GM19397 (cell line): ENCODE measurements at regions not wholly inside any gene's neighbourhood (a gene's known extent, or its start where the extent isn't known, plus 50 kb on each side); places are given as distances from the start of the nearest gene placed in this dataset.

Experiments used
- ATAC-seq: cut with Tn5 transposase; IDR thresholded peaks from one replicate; pipeline ENCODE4 v1.9.1; 2021; ENCODE audit warnings: mild to moderate bottlenecking, moderate library complexity; ENCODE audit not compliant: unreplicated experiment

DNA sequence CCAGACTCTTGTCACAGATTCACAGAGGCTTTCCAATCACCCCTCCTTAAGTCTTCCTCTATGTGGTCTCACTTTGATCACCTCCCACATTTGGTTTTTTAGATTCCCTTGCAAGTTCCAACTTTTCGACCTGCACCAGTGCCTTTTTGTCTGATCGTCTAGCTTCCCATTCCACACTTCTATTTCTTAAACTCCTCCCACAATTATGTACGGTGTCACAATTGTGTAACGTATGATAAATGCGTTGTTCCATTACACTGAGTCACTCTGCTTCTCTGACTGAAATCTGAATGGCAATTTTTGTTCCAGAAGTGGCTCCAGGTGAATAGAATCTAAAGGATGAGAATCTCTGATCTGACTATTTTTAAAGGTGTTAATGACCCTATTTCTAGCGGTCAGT lies 320.1 kb downstream of the LMX1A start:
- ATAC-seq: no peak

DNA sequence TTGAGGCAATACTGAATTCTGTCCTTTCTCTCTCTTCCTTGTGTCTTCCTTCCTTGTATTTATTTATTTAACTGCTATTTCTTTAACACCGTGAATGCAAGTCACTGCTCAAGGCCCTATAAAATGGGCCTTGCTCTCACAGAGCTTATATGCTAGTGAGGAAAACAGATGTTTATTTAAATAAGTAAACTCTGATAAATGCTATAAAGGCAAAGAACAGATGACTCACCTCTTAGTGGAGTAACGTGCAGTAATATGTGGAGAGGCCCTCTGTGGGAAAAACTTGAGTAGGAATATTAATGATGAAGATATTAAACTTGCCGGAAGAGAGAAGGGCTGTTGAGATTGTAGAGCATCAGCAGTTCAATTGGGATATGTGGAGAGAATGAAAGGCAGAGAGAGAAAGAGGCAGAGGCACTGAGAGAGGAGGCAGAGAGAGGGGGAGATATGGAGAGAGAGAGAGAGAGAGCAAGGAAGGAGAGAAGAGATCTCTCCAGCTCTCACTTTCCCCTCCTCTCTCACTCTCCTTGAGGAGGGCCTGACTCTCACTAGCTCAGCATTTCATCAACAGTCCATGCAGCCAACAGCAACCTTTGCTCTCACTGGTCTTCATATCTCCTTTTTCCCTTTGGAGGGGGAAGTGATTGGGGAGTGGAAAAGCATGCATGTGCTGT lies 322.2 kb downstream of the LMX1A start:
- ATAC-seq: no peak

DNA sequence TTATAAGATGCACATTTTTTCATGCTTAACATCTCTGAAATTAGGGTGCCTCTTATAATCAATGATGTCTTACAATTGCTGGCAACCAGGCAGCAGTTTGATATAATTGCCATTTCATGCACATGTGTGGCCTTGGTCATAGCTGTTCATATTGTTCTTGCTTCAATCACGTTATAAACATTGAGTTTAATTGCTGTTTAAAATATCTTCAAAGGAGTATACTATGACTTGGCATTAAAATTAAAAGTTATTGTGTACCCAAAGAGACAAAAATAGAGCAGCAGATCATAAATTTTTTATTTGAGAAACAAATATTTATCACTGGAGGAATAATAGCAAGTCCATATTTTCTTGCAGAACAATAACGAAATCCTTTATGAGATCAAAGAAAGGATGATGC lies 325.5 kb downstream of the LMX1A start:
- no peak for ATAC-seq

DNA sequence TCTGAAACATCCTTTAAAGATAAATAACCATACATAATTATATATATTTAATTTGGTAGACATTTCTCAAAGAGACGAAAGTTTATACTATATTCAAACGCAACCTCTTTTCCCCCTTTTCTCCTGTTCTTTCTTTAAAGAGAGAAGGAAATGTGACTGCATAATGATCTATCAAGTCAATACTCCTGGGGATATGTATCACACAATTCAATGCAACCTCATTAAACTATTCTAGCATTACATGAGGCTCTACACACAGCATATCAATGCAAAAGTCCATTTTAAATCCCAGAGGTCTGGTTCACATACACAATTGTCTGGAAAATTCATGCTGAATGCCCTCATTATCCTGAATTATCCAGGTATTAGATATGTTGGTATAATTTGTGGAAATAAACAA lies 330.7 kb downstream of the LMX1A start:
- no peak for ATAC-seq

DNA sequence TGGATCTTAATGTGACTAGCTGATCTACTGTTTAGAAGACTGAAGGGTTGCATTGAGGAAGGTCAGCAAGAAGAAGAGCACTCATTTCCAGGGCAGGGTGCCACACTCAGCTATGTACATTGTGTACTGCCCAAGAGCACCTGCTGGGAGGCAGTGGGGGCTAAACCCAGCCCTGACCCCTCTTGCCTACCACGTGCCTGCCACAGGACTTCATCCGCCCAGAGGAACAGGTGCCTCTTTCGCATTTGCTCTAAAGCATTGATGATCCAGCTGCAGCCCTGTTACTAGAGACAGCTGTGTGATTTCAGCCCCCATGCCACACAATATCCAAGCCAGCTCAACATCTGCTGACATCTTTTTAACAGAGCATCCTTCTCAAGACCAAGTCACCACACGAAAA lies 341.8 kb downstream of the LMX1A start:
- no peak for ATAC-seq

DNA sequence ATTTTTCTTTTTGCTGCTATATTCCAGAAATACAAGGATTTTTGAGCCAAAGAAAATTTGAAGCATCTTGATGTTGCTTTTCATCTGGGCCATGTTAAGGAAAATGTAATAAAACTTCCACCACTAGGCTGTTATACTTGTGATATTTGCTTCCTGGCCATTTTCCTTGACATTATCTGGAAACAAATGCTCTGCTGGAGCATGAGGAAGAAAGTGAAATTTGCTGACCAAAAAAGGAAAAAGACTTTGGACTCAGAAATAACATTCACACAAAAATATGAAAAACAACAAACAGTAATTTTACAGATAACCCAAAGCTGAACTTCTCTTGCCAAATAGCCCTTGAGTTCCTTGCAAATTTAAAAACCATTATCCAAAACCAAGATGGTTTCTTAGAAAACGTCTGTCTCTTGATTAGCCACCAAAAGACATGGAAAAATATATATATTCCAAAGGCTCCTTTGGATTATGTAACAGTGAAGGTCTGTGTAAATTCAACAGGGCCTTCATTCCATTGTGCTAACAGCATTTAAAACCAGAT lies 344.5 kb downstream of the LMX1A start:
- ATAC-seq: no peak

DNA sequence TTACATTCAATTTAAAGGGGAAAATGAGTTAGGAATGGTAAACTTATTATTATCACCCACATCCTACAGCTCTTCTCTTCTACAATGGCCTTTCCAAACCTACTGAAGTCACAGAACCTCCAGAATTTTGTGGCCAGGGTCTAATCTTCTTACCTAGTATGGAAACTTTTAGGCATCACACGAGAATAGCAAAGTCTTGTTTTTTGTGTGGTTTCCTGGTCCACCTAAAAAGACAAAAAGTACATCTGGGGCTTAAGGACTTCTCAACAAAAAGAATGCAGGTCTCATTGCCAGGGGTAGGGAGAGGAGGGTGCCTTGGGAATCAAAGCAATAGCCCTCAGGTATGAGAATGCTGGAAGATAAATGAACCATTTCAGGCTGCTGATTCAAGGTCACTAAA lies 345.3 kb downstream of the LMX1A start:
- ATAC-seq: no peak

DNA sequence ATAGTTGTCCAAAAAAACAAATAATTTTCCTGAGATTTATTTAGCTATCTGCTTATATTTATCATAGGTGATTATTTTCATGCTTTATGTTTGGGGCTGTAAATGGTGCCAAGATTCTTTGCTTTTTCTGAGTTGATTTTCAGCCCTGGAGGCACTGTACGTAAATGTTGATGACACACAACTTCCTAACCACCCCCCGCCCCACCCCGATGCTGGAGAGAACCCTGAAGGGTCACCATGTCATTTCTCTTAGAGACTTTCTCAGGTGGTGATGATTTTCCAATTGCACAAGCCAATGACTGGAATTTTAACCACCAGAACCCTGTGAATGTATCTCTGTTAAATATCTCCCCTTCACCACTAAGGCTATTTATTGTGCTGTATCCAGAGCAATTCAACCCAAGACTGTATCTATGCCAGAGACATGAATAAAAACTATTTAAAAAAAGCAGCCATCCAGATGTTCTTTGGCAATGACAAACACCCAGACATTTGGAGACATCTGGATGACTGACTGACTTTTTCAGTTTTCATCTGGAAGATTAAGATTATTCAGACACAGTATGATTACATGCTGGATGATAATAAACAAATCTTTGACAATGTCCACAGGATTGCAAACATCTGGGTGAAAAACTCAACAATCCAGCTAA lies 346.0 kb downstream of the LMX1A start:
- ATAC-seq: no peak

DNA sequence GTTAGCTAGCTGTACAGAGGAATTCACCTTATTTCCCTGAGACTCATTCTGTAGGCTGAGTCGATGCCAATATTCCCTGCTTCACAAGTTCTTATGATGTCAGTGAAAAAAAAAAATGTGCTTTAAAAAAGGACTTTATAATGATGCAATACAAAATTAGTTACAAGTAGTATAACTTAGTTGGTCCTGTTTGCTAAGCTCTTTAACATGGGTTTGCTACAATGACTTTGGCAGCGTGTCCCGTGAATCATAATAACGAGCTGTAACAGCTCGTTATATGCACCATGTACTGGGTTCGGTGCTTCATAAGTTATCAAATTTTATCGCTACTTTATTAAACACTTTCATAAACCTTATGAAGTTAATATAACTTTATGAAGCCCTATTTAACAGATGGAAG lies 349.7 kb downstream of the LMX1A start:
- no peak for ATAC-seq

DNA sequence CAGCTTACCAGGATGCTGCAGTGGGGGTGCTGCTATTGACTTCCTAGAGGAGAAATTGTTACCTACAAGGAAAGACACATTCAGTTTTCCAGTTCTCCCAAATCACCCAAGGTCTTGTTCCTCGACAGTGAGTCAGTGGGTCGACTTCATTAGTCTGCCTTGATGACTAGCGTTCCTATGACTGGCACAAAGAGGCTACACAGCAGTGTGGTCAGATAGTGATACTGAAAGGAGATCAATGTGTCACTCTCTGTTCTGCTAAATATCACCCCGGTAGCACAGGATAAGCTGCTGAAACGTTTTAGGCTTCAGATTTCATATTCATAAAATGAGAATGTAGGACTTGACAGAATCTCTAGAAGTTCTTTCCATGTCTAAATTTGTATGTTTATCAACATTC lies 357.4 kb downstream of the LMX1A start:
- no peak for ATAC-seq

DNA sequence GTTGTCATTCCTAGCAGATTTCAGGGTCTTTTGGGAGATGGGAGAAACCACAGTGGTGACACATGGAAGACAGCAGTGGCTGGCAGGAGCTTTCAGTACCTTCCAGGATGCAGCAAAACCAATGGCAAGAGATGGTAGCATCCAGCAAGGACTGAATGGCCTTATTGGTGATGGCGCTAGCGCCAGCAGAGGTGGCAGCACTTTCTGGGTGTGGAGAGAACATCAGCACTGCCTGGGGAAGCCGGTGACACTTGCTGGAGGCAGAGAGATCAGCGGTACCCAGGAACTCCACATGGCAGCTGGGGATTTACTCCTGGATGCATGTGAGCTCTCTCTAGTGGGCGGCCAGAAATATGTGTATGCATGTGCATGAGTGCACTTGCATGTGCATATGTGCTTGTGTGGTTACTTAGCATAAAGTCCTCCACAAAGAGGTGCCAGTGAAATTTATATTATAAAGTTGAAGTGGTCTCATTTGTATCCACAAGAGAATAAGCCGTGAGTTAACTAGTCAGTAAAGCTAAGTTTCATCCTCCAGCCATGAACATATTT lies 364.7 kb downstream of the LMX1A start:
- no peak for ATAC-seq

DNA sequence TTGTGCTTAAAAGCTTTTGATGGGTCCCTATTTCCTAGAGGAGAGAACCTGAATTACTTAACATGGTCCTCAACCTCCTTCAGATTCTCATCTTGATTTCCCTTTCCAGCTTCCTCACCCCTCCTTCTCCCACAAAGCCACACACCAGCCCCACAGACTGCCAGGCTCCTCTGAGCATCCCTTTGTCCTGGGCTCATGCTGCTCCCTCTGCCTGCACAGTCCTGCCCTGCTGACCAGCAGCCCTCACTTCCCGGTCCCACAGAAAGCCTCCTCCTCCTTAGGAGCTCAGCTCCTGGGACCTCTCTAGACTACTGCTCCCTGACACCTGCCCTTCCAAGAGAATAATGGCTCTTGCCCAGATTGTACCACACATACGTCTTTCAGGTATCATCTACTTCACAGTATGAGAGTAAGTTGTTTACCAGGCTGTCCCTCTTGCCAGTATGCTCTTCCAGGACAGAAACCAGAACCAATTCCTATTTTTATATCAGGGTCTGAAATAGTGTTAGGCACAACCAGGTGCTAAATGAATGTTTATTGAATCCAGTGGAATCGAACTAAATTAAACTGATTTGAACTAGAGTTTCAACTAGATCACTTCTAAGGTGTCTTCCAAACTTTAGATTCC lies 373.4 kb downstream of the LMX1A start:
- ATAC-seq: no peak

DNA sequence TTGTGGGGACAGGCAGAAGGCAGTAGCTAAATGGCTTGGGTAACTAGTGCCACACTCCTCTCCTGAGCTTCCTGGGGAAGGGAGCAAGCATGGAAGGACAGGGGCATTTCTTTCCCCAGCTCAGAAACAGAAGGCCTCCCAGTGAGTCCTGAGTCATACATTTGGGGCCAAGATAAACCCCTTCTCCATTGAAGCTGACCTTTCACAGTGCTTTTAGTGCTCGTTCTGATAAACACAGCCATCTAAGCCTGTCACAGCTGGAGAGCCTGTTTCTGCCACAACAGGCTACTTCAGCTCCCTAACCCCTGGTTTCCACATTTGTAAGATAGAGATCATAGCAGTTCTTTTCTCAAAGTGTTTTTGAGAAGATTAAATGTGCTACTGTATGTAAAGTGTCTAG lies 374.0 kb downstream of the LMX1A start:
- no peak for ATAC-seq

DNA sequence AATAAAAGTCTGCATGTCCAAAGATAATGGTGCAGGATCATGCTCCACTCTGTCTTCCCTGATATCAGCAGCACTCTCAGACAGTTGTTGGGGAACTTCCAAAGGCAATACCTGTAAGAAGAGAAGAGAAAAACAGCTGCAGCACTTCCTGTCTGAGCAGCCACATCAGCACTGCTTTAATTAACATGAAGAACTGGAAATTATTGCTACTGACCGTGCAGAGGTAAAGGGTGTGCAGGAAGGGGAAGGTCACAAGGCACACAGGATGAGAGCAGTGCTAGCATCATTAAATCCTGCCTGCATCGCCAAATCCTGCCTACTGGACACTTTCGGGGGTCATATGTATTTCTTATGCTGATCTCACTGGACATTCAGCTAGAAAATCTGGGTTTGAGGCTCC lies 379.0 kb downstream of the LMX1A start:
- no peak for ATAC-seq

DNA sequence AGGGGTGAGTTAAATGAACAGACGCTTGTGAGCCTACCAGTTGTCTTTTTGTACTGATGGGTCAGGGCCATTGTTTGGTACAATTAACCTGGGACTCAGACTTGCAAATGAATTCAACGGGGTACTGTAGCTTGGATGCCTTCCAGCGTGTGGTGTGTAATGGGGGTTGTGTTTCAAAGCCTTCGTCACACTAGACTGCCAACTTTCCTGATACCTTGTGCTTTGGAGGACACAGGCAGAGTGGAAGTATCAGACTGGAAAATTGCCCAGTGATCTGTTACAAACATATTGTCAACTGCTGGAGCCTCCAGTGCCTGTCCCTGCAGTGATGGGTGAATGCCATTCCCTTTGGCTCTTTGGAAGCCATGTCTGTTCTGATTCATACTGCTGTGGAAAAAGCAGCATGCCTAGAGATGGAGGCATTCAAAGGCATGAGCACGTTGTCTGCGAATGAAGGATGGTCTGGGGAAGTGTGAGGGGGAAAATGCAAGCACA lies 384.5 kb downstream of the LMX1A start:
- ATAC-seq: no peak

DNA sequence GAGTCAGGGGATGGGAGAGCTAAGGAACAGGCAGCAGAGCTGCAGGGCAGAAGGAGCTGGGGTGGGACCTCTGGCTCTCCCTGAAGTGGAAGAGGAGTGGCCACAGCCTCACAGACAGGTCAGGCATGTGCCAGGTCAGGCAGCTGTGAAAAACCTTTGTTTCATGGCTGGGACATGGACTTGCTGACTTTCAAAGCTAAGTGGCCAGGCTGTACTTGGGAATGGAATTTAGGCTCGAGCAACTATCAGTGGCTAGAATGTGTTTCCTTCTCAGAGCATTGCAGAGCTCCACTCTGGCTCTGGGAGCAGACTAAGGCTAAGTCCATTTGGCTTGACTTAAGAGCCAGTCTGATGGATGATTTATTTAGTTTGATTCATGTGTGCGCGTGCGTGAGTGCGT lies 385.1 kb downstream of the LMX1A start:
- no peak for ATAC-seq

DNA sequence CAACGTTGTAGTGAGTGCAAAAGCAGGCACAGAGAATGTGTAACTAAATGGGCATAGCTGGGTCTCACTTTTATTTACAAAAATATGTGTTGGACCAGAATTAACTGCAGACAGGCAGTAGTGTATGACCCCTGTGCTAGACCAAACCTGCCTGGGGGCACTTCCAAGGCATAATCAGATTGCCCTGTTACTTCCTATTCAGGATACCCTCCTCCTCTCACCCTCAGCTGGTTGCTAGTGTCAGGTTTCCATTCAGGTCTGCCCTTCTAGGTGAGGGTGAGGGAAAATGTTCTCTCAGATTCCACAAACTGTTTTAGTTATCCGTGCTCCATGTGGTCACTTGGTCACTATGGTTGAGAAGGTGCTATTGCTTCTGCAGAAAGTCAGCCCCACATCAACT lies 387.3 kb downstream of the LMX1A start:
- no peak for ATAC-seq

DNA sequence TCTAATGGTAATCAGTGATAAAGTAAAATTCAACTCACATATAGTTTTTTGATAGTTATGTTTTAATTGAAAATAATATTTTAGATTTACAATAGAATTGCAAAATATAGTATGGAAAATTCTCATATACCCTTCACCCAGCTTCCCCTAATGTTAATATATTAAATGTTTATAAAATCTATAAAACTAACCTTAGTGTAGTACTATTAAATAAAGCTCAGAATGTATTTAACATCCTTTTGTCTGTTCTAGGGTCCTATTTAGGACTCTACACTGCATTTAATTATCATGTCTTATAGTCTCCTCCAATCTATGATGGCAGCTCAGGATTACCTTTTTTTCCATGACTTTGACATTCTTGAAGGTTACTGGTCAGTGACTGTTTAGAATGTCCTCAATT lies 389.2 kb downstream of the LMX1A start:
- no peak for ATAC-seq

DNA sequence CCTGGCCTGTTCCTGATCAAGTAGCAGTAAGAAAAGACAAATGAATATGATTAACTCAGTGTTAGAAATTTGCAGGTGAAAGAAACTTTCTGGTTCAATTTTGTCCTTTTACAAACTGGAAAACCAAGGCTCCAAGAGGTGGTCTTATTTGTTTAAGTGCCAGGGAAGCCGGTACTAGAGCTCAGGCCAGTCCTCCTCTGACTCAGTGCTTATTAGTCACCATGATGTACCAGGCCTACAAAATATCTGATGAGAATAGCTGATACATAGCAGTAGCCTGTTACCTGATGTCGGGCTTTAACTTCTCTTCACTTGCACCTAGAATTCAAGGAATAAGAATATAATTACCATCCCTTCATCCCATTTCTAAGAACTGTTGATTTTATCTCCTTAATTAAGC lies 394.8 kb downstream of the LMX1A start:
- ATAC-seq: no peak

DNA sequence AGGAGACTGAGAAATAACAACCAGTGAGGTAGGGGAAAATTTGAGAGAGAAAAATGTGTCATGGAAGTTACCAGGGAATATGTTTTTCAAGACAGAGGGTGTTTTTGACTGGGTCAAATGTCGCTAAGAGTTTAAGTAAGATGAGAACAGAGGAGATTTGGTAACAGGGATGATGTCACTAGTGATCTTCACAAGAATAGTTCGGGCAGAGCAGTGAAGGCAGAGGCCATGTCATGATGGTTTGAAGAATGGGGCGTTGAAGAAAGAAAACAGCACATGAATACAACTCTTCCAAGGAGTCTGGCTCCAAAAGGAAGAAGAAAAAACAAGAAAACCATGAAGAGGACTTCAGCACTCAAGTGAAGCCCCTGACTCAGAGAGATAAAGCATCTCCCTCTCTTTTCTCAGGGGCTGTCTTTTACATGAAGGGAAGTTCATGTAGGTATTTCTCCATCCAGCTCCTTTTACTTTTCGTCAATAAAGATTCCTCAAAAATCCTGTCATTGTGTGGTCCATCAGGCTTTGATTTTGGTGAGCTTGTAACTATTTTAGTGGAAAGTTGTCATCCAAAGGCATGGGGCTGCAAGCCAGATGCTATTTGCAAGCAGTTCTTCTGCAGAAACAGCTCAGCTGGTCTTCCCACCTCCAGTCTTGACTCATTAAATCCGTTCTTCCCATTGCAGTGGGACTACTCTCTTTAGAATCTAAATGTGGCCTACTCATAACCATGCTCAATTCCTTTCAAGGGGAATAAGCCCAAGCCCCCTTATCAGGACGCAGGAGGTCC lies 397.3 kb downstream of the LMX1A start:
- ATAC-seq: no peak

DNA sequence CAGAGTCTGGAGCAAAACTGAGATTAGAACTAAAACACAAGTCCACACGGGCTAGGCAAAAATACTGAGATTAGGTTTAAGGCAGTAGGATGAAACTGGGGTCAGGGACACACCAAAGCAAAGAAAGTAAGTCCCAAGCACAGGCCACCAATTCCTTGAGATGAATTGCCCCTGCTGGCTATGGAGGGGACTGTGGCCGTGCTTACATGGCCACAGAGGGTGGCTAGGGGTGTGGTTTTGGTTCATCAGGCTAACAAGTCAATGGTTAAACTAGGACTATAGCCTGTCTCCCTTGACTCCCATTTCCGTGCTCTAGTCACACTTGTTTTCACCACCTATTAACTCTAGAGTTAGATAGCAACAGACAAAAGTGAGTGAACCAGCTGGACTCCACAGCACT lies 394.8 kb downstream of the PBX1 start:
- no peak for ATAC-seq
